Stimulated activated CD4-positive, alpha-beta T cell treated with anti-CD3 and anti-CD28 coated beads, Interleukin-1b, Interleukin-23, amount 100 ng/mL, for 4 hours (primary cell): ENCODE measurements at regions not wholly inside any gene's neighbourhood (a gene's known extent, or its start where the extent isn't known, plus 50 kb on each side); places are given as distances from the start of the nearest gene placed in this dataset.
"Not testable (repeated sequence)": the region's sequence is repeated elsewhere in the genome, so short reads cannot be mapped to it uniquely, and the experiment has no call there.

Experiments
- DNase-seq, 2 donors: peaks; one replicate each; pipeline ENCODE4 v3.0.0-alpha.2; 2020; ENCODE audit warnings: low read depth in 2 of 2

DNA sequence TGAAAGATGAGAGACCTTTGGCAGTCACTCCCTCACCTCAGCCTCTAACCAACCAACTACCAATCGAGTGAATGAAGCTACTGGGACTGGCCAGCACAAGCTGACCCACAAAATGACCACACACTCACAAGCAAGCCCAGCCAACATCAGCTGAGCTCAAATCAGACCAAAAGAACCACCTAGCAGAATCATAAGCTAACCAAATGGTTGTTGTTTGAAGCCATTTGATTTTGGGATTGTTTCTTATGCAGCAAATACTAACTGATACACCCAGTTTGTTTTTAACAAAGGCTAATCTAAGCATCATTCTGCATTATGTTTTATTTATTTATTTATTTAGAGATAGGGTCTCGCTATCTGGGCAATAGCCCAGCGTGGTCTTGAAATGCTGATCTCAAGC is 310.4 kb downstream of the SETD4 start:
- DNase-seq, result no peak

- no peak for DNase-seq
These were observed 311.5 kb downstream of the SETD4 start for GRCh38 chr21:35748678-35749314.

- DNase-seq, result no peak
These were observed 316.8 kb downstream of the SETD4 start for GRCh38 chr21:35743571-35743970.

DNA sequence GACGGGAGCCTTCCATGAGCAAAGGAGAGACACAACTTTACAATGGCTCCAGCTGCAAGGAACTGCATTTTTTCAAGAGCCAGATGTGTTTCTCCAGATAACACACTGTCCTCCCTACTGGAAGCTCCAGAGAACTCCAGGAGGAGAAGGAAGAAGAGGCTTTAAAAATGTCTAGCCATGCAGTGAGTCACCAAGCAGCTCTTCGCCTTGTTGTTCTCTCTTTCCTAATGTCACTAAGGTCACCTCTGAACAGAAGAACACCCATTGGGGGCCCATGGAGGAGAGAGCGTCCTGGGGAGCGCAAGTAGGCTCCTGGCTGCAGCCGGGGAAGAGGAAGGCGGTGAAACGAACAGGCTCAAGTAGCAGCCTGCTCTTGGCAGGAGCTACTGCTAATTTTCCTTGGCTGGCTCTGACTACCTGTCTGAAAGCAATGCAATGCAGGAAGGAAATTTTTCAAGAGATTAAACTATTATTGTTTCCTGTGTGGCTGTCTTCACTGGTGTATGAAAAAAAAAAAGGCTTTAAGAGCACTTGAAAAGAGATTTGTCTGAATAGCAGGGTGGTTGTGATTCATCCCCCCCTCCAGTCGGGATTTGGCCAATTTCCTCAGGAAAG is 321.9 kb downstream of the SETD4 start:
- no peak for DNase-seq

DNA sequence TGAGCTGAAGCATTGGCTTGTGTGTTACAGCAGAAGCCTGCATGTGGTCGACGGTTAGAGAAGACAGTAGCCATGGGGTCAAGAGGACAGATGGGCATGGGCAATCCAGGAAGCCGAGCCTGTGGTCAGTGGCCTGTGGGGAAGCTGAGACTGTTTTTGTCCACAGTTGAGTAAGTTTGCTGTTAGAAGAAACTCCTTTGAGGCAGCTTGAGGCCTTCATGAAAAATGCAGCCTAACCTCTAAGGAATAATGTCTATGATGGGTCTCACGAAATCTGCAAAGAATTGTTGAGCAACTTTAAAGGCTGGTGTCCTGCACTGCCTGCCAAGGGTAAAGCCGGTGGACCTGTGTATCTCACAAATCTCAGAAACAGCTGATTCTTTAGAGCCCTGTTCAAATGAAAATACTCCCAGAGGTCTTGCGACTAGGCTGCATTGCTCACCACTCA is 322.4 kb downstream of the SETD4 start:
- DNase-seq, result no peak

- no peak for DNase-seq
These were observed 322.9 kb downstream of the SETD4 start for GRCh38 chr21:35737449-35737848.

GRCh38 chr21:35732788-35733187 is 327.5 kb downstream of the SETD4 start:
- no peak for DNase-seq

DNA sequence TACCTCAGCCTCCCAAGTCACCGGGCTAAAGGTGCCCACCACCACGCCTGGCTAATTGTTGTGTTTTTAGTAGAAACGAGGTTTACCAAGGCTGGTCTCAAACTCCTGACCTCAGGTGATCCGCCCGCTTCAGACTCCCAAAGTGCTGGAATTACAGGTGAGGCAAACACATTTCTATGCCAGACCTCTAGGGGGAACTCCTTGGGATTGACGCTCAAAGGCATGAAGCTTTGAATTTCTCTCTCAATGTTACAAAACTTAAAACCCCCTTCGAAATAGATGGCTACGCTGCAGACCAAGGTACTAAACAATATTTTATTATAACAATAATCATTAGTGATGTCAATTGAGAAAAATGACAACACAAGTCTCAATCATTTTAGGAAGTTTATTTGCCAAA is 330.0 kb downstream of the SETD4 start:
- no peak for DNase-seq

- DNase-seq, result no peak
These were observed 332.5 kb downstream of the SETD4 start for GRCh38 chr21:35727830-35728229.

DNA sequence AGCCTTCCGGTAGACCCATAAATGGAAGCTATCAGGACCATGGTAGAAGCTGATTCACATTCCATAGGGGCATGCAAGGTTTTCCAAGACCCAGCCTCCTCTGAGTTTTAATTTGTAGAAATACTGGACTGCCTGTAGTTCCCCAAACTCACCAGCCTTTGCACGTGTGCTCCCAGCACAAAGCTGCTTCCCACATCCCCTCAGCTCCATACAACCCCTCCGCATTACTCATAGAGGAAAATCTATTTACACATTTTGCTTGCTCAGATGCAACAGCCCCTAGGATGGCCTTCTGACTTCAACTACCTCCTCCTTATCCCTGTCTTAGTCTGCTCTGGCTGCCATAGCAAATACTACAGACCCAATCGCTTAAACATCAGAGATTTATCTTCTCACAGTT is 336.2 kb downstream of the SETD4 start:
- no peak for DNase-seq

DNA sequence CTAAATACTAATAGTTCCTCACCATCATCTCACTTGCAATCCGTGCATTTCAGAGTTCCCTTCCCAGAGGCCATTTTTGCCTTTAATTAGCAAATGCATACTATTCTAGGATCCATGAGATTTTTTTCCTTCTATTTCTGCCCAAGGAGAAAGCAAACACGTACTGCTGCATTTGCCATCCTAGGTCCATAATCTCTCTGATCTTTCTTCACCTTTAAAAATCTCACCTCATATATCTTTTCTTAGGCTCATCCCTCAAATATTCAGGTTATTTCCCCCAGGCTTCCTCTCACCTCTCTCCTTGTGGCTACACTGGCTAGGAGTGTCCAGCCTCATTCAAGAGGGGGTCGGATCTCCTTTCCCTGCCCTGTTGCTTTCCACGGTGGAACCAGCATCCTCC is 338.6 kb downstream of the SETD4 start:
- no peak for DNase-seq

GRCh38 chr21:35720208-35720731 is 340.1 kb downstream of the SETD4 start:
- no peak for DNase-seq

GRCh38 chr21:35719080-35719479 is 341.2 kb downstream of the SETD4 start:
- DNase-seq, result no peak

- no peak for DNase-seq
These were observed 343.3 kb downstream of the SETD4 start for GRCh38 chr21:35716876-35717565.

- DNase-seq, result no peak
These were observed 346.4 kb downstream of the SETD4 start for GRCh38 chr21:35713914-35714313.

DNA sequence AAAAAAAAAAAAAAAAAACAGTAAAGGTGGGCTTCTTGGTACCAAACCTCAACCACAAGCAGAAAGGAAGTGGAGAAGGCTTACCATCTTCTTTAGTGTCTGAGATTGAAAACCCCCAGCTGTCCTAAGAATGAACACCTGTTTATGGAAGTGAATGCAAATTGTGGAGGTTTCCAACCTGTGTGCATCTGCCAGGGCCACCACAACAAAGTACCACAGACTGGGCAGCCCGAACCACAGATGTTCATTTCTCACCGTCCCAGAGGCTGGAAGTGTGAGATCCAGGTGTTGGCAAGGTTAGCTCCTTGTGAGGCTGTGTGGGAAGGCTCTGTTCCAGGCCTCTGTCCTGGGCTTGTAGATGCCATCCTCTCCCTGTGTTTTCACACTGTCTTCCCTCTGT is 348.7 kb downstream of the SETD4 start:
- DNase-seq, result no peak

DNA sequence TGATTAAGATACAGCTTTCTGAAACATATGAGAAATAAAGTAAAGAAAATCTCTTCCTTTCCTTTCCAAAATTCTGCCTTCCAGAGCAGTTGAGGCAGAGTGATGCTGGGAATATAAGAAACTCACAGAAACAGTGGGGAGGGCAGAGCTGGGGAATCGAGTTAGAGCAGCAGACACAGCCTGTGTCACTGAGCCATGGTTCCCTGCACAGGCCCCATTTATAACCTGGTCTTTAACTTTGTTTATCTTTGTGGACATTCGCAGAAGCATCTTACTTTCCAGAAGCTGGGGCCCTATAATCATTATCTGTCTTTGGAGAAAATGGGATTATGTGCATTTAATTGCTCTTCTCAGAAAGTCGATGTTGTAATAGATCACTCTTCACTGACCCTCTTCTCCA is 349.1 kb downstream of the SETD4 start:
- DNase-seq, result no peak

DNA sequence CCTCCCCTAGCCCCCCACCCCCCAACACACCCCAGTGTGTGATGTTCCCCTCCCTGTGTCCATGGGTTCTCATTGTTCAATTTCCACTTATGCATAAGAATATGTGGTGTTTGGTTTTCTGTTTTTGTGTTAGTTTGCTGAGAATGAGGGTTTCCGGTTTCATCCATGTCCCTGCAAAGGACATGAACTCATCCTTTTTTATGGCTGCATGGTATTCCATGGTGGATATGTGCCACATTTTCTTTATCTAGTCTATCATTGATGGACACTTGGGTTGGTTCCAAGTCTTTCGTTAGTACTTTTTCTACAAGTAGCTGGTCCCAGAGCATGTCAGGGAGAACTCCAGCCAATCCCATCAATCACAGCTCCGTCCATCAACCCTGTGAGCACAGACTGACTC is 350.3 kb downstream of the SETD4 start:
- DNase-seq, result not testable (repeated sequence)

DNA sequence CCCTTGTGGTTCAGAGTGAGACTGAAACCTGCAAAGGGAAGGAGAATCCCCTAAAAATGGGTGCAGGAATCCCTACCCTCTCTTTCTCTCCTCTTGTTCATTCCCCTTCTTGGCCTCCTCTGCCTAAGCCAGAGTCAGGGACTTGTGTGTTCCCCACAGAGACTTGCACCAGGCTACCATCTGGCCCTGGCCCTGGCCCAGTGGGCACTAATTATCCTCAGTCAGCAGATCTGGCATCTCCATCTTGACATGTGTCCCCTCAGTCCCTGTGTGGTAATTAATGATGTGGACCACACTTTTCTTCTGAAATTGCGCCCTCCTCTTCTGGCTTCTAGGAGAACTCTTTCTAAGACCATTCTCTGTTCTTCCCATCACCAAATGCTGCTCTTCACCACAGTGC is 354.4 kb downstream of the SETD4 start:
- DNase-seq, result no peak

- DNase-seq, result no peak
These were observed 355.0 kb downstream of the SETD4 start for GRCh38 chr21:35705237-35705887.

- DNase-seq, result no peak
These were observed 356.6 kb downstream of the SETD4 start for GRCh38 chr21:35703704-35704103.

- DNase-seq, result no peak
These were observed 361.0 kb downstream of the SETD4 start for GRCh38 chr21:35699361-35699760.
